Dedifferentiated amniotic fluid mesenchymal stem cell (primary cell): ENCODE measurements at regions not wholly inside any gene's neighbourhood (a gene's known extent, or its start where the extent isn't known, plus 50 kb on each side); places are given as distances from the start of the nearest gene placed in this dataset.

Experiments used
- DNase-seq: peaks from one replicate; pipeline ENCODE4 v3.0.0-alpha.2; 2016; ENCODE audit errors: extremely low spot score

DNA sequence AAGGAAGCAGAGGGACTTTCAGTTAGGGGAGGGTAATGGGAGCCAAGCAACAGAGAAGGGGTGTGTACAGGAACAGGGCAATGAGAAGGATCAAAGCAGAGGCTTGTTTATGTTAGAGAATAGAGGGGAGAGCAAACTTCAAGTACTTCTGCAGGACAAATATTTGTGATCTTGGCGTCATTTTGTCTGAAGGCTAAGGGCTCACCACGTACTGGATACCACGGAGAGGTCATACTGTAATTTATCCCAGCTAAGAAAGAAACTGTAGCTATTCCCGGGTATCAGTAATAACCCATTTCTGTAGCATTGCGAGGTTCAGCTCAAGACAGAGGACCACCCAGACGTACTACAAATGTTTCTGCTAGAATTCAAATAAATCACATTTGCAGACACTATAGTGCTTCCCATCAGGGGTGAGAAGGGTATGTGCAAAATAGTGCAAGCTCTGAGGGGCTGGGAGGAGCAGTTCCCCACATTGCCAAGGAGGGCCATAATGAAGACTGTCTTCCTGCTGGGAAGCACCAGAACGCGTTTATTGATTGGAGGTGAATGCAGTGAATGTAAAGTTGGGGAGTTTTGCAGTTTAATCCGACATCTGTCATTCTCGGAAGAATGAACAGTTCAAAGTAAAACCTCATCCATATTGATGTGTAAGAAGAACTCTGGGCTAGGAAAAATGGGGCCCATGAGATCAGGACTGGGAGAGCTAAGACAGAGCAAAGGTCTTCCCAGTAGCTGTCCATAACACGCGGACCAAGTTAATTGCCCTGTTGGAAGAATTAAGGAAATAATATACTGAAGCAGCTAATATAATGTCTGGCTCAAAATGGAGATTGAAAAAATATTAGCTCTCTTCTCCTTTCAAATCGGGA is 136.9 kb downstream of the RWDD3 start:
- no peak for DNase-seq

DNA sequence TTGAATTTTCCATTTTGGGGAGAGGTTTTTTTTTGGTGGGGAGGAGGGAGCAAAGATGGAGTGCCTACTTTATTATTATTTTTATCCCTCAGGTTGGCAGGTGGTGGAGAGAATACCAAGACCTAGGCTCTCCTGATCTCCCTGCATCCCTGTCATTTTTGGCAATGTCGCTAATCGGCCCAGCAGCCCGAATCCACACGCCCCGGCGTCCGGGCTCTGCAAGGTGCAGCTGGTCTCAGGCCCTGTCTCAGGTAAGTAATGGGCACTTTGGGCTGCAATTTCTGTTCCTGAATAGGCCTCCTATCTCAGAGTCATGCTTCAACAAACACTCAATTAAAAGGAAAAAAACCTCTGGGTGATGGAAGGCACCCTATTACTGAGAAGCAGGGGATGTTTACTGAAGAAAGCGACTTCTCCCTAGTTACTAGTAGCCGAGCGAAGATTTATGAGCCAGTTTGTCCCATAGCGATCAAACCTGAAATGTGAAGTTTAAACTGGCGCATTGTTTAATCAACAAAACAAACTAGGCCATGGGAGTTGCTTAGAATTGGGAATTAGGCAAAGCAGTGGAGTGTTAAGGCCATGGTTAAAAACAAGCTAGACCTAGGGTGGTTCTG is 137.8 kb downstream of the RWDD3 start:
- DNase-seq, result no peak

DNA sequence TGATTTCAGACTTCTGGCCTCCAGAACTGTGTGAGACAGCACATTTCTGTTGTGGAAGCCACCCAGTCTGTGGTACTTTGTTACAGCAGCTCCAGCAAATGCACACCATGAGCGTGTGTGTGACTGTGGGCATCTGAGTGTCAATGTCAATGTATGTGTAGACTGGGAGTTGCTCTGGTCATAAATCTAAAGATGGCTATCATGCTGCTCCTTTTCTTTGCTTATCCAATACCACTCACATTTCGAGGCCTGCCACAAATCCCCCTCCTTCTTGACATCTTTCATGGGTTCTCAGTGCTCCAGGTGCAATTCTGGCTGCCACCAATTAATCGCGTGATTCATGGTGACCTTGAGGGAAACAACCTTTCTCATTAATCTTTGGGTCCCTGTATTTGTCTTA is 141.2 kb downstream of the RWDD3 start:
- no peak for DNase-seq

DNA sequence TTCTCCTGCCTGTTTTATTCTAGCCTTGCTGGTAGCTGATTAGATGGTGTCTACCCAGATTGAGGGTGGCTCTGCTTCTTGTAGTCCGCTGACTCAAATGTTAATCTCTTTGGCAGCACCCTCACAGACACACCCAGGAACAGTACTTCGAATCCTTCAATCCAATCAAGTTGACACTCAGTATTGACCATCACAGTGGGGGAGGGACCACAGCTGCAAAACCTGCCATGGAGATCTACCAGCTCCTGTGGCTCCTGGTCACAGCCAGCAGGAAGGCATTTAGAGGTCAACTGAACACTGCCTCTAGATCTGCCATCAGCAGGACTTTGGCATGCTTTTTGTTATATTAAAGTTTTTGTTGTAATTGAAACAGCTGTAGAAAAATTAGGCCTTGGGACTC is 146.9 kb downstream of the RWDD3 start:
- no peak for DNase-seq

- DNase-seq, result no peak
These were observed 148.2 kb downstream of the RWDD3 start for GRCh38 chr1:95382000-95382786.

GRCh38 chr1:95383111-95383510 is 149.1 kb downstream of the RWDD3 start:
- DNase-seq, result no peak

GRCh38 chr1:95384567-95384966 is 150.6 kb downstream of the RWDD3 start:
- DNase-seq, result no peak

DNA sequence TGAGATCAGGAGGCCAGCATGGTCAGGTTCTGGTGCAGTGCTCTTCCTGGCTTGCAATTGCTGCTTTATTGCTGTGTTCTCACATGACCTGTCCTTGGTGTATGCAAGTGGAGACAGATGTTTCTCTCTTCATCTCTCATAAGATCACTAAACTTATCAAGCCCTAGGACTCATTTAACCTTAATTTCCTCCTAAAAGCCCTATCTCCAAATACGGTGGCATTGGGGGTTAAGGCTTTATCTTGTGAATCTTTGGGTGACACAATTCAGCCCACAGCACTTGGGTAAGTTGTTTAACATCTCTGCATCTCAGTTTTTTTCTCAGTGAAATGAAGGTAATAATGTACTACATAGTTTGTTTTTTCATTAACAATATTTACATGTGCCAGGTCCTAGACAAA is 152.4 kb downstream of the RWDD3 start:
- no peak for DNase-seq

DNA sequence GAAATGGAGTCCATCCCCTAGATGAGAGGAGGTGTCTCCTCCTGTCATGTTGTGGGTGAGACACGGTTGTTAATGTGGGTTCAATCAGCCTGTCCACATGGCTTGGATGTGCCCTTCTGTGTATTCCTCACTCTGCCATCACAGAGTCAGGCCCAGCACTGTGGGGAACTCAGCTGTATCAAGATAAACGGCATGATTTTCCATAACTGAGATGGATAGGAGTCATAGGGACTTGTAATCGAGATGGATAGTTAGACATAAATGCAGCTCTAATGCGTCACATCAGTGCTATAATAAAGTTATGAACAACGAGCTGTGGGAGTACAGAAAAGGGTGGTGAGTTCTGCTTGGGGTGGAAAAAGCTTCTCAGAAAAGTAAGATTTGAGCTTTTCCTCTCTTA is 152.9 kb downstream of the RWDD3 start:
- no peak for DNase-seq

DNA sequence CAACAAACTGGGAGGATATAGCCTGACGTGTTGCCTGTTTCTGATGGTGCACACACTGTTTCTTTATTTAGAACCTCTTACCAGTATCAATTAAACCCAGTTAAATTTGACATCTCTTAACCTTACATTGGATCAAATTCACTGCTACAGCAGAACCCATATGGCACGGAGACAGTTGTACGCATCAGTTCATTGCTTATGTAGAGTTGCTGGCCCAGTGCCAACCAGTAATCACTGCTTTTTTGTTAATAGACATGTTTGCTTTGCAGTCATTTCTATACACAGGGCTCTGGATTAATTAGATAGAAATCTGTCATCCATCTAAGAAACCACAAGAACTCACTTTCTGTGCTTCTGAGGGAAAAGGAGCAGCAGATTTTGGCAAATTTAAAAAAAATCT is 154.0 kb downstream of the RWDD3 start:
- DNase-seq, result no peak

DNA sequence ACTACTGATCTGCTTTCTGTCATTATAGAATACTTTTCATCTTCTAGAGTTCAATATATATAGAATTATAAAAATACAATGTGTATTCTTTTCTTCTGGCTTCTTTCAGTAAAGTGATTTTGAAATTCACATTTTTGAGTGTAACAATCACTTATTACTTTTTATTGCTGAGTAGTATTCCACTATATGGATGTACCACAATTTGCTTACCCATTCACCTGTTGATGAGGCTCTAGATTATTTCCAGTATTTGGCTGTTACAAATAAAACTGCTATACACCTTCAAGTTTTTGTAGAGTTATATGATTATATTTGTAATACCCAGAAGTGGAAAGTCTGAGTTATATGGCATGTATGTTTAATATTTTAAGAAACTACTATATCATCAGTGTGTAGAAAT is 159.4 kb downstream of the RWDD3 start:
- no peak for DNase-seq

- DNase-seq, result no peak
These were observed 162.5 kb downstream of the RWDD3 start for GRCh38 chr1:95396557-95396956.

DNA sequence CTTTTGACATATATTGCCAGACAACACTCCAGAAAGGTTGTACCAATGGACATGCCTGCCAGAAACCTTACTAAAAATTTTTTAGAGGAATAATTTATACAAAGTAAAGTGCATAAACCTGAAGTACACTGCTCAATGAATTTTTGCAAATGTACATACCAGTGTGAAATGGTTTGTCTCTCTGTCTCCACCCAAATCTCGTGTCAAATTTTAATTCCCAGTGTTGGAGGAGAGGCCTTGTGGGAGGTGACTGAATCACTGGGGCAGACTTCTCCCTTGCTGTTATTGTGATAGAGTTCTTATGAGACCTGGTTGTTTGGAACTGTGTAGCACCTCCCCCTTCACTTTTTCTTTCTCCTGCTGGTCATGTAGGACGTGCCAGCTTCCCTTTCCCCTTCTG is 168.8 kb downstream of the RWDD3 start:
- DNase-seq, result no peak

- DNase-seq, result no peak
These were observed 172.3 kb downstream of the RWDD3 start for GRCh38 chr1:95406279-95406678.

DNA sequence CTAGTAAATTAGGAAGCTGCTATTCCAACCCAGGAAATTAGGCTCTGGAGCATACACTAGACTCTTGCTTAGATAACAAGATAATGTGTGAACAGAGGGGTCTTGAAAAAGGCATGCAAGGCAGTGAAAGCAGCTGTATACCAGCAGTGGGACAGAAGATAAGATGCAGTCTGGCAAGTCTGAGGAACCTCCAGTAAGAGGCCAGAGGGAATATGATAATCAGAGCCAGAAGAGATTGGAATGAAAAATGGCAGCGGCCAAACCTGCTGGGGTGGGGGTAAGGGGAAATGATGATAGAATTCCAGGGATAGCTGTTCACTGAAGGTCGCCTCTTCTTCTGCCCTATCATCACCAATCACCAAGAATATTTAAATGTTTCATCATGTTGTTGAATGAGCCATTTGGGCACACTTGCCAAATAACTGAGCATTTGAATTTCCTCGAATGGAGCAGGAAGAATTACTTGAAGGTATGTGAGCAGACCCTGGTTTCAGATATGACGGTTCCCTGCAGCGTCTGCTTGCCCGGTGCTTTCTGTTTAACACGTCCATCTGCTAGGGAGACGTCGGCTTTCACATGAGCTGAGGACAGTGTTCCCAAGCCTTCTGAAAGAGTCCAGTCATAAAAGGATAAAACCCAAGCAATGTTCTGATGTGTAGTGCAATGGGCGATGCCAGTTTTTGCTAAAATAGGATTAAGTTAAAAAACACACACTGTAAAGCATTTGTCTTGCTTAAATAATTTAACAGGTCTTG is 173.3 kb downstream of the RWDD3 start:
- no peak for DNase-seq

- no peak for DNase-seq
These were observed 173.9 kb downstream of the RWDD3 start for GRCh38 chr1:95407886-95408291.

- no peak for DNase-seq
These were observed 174.6 kb downstream of the RWDD3 start for GRCh38 chr1:95408507-95409136.

- no peak for DNase-seq
These were observed 175.3 kb downstream of the RWDD3 start for GRCh38 chr1:95409276-95409675.

DNA sequence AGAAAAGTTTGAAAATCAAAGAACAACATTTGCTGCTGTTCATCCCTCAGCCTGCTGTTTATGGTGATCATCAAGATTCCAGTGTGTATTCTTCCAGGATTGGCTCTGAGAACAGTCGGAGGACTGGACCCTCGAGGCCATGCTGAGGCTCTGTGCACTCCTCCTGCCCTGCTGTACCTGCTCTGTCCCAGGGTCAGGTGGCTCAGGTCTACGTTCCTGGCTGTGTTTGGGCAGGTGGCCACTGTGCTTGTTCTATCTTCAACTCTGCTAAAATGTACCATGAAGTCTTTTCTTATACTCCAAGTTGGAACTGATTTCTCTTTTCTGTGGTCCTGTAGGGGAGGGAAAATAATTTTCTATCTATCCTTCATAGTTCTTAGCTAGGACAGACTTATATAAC is 175.9 kb downstream of the RWDD3 start:
- no peak for DNase-seq

DNA sequence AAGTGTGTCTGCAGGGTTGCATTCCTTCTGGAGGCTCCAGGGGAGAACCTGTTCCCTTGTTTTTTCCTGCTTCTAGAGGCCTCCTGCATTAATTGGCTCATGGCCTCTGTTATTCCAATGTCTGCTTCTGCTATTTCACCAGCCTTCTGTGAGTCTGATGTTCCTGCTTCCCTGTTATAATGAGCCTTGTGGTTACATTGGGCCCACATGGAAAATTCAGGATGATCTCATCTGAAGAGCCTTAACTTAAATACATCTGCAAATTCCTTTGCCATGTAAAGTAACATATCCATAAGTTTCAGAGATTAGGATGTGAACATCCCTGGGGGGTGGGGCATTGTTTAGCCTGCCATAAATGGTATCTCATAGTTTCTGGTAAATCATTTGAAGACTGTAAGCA is 181.1 kb downstream of the RWDD3 start:
- DNase-seq, result no peak

DNA sequence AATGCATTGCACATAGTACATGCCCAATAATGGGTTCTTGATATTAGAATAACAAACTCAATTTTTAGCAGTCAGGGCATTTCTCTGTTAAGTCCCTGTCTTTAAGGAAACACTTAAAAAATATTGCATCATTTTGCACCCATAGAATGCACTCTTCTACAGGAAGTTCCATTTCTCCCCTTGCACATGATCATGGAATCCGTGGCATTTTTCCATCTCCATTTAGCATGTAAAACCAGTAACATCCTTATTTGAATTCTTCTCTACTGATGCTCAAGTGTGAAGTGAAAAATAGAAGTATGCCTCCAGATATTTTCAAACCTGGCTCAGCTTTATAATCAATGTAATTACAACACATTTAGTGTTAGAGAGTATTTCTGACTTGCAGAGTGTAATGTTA is 192.8 kb downstream of the RWDD3 start:
- no peak for DNase-seq

DNA sequence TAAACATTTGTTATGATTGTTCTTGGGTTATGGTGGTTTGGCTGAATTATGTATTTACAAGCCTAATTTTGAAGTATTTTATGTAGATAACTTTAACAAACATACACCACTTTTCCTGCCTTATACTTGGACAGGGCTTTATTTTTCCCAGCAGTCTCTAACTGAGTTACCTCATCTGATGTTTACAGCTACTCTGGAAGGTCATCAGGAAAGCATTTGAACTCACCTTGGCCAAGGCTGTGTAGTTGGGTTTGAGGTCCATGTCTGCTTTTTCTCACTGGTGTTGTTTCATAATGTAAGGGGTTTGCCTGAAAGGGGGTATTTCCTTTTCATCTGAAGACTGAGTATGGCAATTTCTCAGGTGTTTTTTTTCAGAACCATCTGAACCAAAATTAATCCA is 193.5 kb downstream of the RWDD3 start:
- DNase-seq, result no peak
